Epithelial cell of esophagus (primary cell): ENCODE measurements at regions not wholly inside any gene's neighbourhood (a gene's known extent, or its start where the extent isn't known, plus 50 kb on each side); places are given as distances from the start of the nearest gene placed in this dataset.
"Not testable (repeated sequence)": the region's sequence is repeated elsewhere in the genome, so short reads cannot be mapped to it uniquely, and the experiment has no call there.

Source experiments
- DNase-seq: peaks from one replicate; pipeline ENCODE4 v3.0.0; 2010; ENCODE audit warnings: low read depth
- H3K4me3 ChIP-seq: 2 replicates; pipeline ENCODE4 v1.5.1; 2011; ENCODE audit warnings: mild to moderate bottlenecking, low read length, control low read depth
- TF ChIP-seq, protein P1 (sequence below): IDR thresholded peaks from 2 replicates; pipeline ENCODE4 v1.5.1; 2011; ENCODE audit warnings: low read depth, mild to moderate bottlenecking, low read length, control low read depth, inconsistent platforms; ENCODE audit not compliant: insufficient read depth; ENCODE audit errors: missing control alignments

DNA sequence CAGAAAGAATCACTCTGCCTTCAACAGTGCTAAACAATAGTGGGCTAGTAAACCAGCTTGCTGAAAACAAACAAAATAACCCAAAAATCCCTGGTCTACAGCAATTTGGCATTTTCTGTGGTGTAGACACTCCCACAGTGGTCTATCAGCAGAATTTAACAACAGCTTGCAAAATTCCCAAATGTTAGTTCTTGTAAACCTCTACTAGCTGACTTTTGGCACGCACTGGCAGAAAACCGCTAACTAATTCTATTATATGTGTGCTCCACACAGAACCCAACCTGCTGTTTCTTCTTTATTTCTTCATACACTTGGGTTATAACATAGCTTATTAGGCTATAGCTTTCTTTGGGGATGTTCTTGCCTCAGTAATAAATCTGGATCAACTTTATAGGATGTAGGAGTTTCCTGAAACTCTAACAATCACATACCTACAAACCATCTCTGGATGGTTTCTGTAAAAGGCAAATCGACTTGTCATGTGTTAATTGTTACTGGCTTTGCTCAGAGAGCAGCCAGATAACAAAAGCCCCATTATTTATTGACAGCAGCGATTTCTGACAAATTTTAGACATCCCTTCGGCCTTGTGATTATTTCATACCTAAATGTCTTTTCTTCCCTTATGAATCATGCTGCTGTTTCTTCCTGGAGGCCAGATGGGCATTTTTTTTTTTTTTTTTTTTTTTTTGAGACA lies 82.7 kb upstream of the NAA35 start:
- DNase-seq, result no peak

GRCh38 chr9:85859765-85860164 lies 81.2 kb upstream of the NAA35 start:
- peak; percentile 50 for DNase-seq
- TF ChIP-seq, protein P1, sequence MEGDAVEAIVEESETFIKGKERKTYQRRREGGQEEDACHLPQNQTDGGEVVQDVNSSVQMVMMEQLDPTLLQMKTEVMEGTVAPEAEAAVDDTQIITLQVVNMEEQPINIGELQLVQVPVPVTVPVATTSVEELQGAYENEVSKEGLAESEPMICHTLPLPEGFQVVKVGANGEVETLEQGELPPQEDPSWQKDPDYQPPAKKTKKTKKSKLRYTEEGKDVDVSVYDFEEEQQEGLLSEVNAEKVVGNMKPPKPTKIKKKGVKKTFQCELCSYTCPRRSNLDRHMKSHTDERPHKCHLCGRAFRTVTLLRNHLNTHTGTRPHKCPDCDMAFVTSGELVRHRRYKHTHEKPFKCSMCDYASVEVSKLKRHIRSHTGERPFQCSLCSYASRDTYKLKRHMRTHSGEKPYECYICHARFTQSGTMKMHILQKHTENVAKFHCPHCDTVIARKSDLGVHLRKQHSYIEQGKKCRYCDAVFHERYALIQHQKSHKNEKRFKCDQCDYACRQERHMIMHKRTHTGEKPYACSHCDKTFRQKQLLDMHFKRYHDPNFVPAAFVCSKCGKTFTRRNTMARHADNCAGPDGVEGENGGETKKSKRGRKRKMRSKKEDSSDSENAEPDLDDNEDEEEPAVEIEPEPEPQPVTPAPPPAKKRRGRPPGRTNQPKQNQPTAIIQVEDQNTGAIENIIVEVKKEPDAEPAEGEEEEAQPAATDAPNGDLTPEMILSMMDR, result no peak
- no peak overlapping the region for H3K4me3 ChIP-seq

More for the DNA sequence above, 82.7 kb upstream of the NAA35 start:
- TF ChIP-seq, protein P1, result no peak
- no peak overlapping the region for H3K4me3 ChIP-seq

DNA sequence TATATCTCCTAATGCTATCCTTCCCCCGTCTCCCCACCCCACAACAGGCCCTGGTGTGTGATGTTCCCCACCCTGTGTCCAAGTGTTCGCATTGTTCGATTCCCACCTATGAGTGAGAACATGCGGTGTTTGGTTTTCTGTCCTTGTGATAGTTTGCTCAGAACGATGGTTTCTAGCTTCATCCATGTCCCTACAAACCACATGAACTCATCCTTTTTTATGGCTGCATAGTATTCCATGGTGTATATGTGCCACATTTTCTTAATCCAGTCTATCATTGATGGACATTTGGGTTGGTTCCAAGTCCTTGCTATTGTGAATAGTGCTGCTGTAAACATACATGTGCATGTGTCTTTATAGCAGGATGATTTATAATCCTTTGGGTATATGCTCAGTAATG lies 79.1 kb upstream of the NAA35 start:
- H3K4me3 ChIP-seq, DNase-seq: not testable (repeated sequence)

GRCh38 chr9:85863875-85864274 lies 77.1 kb upstream of the NAA35 start:
- H3K4me3 ChIP-seq, result no peak overlapping the region
- DNase-seq, result no peak
- TF ChIP-seq, protein P1, result no peak

DNA sequence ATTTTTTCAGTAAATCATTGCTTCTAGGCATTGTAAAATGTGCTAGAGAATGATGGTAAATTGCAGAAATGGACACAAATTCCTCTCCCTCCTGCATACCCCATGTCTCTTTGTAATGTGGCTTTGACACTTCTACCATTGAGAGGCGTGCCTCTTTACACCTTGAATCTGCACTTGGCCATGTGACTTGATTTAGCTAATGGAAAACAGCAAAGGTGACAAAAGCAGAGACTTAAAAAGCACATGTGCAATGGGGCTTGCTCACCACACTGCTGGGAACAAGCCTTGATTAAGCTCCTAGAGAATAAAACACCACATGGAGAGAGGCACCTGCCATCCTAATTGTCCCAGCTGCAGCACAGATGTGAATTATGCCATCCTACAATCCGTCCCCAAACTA lies 69.9 kb upstream of the NAA35 start:
- no peak overlapping the region for H3K4me3 ChIP-seq
- DNase-seq, result no peak

DNA sequence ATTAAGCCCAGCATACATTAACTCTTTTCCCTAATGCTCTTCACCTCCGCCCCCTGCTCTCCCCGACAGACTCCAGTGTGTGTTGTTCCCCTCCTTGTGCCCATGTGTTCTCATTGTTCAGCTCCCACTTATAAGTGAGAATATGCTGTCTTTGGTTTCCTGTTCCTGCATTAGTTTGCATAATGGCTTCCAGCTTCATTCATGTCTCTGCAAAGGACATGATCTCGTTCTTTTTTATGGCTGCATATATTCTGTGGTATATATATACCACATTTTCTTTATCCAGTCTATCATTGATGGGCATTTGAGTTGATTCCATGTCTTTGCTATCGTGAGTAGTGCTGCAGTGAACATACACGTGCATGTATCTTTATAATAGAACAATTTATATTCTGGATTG lies 69.3 kb upstream of the NAA35 start:
- not testable (repeated sequence) for H3K4me3 ChIP-seq, DNase-seq

More for the DNA sequence above, 69.9 kb upstream of the NAA35 start:
- TF ChIP-seq, protein P1, result no peak

GRCh38 chr9:85872463-85872862 lies 68.5 kb upstream of the NAA35 start:
- H3K4me3 ChIP-seq, result no peak overlapping the region
- peak; percentile 3 for DNase-seq
- TF ChIP-seq, protein P1, result no peak

DNA sequence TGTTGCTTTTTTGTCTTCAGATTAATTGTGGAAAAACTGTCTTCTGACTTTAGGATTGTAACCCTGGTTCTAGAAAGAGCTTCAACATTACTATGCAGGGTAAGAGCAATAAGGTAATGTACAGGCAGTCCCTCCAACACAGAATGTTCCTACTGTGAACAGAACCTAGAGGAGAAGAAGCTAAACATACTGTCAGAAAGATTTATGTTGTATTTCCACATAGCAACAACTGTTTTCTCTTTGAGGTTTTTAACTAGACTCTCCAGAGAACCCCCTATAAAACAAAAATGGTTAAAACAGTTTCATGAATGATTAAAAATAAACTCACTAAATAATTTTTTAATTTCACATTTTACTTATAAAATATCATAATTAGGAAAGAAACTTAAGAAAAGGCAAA lies 64.3 kb upstream of the NAA35 start:
- TF ChIP-seq, protein P1, result no peak
- no peak for DNase-seq
- H3K4me3 ChIP-seq, result no peak overlapping the region

DNA sequence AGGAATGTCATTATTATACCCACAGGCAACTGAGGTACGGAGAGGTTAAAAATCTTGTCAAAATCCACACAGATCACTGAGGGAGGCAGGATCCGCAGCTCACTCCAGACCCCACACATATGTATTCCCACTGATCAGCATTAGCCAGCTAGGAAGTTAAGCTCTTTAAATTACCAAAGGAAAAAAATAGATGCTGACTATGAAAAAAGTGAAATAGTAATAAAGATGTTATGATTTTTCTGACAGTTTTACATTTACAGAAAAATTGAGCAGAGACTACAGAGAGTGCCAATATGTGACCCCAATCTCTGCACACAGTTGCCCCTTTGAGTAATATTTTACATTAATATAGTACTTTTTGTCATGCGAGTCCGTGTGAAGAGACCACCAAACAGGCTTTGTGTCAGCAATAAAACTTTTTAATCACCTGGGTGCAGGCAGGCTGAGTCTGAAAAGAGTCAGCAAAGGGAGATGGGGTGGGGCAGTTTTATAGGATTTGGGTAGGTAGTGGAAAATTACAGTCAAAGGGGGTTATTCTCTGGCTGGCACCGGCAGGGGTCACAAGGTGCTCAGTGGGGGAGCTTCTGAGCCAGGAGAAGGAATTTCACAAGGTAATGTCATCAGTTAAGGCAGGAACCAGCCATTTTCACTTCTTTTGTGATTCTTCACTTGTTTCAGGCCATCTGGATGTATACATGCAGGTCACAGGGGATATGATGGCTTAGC lies 61.9 kb upstream of the NAA35 start:
- DNase-seq, H3K4me3 ChIP-seq: not testable (repeated sequence)

- DNase-seq, H3K4me3 ChIP-seq: not testable (repeated sequence)
Observed at GRCh38 chr9:85880507-85880906, 60.4 kb upstream of the NAA35 start.
